ENCODE measurements at regions not wholly inside any gene's neighbourhood (a gene's known extent, or its start where the extent isn't known, plus 50 kb on each side); places are given as distances from the start of the nearest gene placed in this dataset.
A peak's percentile ranks its signal among the peaks of the same experiment; 100 is the strongest.

DNA sequence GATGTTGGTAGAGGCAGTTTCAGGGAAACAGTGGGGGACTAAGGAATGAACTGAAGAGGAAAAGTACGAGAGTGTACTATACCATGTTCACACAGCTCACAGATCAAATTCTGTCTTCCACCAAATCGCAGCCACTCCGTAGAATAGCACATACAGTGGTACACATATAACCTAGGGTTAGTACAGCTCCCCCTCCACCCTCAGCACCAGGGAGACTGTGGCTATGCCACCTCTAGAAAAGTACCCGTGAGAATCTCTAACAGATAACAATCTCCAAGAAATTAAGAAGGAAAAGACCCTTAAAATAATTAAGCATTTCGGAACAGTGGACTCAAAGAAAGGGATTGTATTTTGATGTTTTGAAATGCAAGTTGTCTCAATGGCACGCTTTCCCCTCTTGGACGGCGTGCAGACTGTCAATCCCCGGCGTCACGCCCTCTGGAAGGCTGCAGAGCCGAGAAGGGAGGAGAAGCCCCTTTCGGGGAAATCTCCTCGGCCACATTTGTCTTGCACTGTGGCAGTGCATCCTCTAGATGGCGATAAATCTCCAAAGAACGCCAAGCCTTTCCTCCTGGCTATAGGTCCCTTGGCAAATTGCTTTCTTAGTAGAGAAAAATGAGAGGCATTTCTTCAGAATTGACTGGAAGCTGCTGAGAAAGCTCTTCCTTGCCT lies 345.0 kb downstream of the REEP3 start (continued):
- TF ChIP-seq, protein P1, sequence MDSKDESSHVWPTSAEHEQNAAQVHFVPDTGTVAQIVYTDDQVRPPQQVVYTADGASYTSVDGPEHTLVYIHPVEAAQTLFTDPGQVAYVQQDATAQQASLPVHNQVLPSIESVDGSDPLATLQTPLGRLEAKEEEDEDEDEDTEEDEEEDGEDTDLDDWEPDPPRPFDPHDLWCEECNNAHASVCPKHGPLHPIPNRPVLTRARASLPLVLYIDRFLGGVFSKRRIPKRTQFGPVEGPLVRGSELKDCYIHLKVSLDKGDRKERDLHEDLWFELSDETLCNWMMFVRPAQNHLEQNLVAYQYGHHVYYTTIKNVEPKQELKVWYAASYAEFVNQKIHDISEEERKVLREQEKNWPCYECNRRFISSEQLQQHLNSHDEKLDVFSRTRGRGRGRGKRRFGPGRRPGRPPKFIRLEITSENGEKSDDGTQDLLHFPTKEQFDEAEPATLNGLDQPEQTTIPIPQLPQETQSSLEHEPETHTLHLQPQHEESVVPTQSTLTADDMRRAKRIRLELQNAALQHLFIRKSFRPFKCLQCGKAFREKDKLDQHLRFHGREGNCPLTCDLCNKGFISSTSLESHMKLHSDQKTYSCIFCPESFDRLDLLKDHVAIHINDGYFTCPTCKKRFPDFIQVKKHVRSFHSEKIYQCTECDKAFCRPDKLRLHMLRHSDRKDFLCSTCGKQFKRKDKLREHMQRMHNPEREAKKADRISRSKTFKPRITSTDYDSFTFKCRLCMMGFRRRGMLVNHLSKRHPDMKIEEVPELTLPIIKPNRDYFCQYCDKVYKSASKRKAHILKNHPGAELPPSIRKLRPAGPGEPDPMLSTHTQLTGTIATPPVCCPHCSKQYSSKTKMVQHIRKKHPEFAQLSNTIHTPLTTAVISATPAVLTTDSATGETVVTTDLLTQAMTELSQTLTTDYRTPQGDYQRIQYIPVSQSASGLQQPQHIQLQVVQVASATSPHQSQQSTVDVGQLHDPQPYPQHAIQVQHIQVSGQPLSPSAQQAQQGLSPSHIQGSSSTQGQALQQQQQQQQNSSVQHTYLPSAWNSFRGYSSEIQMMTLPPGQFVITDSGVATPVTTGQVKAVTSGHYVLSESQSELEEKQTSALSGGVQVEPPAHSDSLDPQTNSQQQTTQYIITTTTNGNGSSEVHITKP (tag by site-specific recombination; IDR thresholded peaks at IDR 0.05): peak; percentile 34; the same call in 1 of the 2 replicates
- TF ChIP-seq WT1 (tag by site-specific recombination; IDR thresholded peaks at IDR 0.05): no peak
- no peak for TF ChIP-seq IKZF3 (tag by site-specific recombination; IDR thresholded peaks at IDR 0.05)
- peak; percentile 82 for TF ChIP-seq ZNF654 (tag by site-specific recombination; IDR thresholded peaks at IDR 0.05; ENCODE audit: low read depth)
- no peak for TF ChIP-seq ZNF169 (tag by site-specific recombination; IDR thresholded peaks at IDR 0.05)
- TF ChIP-seq ZNF140 (tag by site-specific recombination; IDR thresholded peaks at IDR 0.05): no peak
- 0 out of 2 replicates have a peak, but pooled peaks have one; percentile 2 for TF ChIP-seq KLF9 (tag by site-specific recombination; IDR thresholded peaks at IDR 0.05; ENCODE audit: low read depth)
- no peak for TF ChIP-seq ZNF366 (tag by site-specific recombination; conservative IDR thresholded peaks at IDR 0.05)
- no peak for TF ChIP-seq ZNF623 (tag by site-specific recombination; IDR thresholded peaks at IDR 0.05)
- TF ChIP-seq, protein P2, sequence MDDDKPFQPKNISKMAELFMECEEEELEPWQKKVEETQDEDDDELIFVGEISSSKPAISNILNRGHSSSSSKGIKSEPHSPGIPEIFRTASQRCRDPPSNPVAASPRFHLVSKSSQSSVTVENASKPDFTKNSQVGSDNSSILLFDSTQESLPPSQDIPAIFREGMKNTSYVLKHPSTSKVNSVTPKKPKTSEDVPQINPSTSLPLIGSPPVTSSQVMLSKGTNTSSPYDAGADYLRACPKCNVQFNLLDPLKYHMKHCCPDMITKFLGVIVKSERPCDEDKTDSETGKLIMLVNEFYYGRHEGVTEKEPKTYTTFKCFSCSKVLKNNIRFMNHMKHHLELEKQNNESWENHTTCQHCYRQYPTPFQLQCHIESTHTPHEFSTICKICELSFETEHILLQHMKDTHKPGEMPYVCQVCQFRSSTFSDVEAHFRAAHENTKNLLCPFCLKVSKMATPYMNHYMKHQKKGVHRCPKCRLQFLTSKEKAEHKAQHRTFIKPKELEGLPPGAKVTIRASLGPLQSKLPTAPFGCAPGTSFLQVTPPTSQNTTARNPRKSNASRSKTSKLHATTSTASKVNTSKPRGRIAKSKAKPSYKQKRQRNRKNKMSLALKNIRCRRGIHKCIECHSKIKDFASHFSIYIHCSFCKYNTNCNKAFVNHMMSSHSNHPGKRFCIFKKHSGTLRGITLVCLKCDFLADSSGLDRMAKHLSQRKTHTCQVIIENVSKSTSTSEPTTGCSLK (tag by site-specific recombination; IDR thresholded peaks at IDR 0.05): no peak
- TF ChIP-seq ZNF658 (tag by site-specific recombination; IDR thresholded peaks at IDR 0.05): no peak
- no peak for TF ChIP-seq ZNF585B (tag by site-specific recombination; IDR thresholded peaks at IDR 0.05)
- TF ChIP-seq ZNF530 (tag by site-specific recombination; IDR thresholded peaks at IDR 0.05; ENCODE audit: low read depth): no peak
- TF ChIP-seq KLF8 (tag by site-specific recombination; IDR thresholded peaks at IDR 0.05): no peak
- no peak for TF ChIP-seq TCF7L2 (IDR thresholded peaks at IDR 0.05; ENCODE audit: borderline replicate concordance, low read depth, low read length)
- TF ChIP-seq, protein P3, sequence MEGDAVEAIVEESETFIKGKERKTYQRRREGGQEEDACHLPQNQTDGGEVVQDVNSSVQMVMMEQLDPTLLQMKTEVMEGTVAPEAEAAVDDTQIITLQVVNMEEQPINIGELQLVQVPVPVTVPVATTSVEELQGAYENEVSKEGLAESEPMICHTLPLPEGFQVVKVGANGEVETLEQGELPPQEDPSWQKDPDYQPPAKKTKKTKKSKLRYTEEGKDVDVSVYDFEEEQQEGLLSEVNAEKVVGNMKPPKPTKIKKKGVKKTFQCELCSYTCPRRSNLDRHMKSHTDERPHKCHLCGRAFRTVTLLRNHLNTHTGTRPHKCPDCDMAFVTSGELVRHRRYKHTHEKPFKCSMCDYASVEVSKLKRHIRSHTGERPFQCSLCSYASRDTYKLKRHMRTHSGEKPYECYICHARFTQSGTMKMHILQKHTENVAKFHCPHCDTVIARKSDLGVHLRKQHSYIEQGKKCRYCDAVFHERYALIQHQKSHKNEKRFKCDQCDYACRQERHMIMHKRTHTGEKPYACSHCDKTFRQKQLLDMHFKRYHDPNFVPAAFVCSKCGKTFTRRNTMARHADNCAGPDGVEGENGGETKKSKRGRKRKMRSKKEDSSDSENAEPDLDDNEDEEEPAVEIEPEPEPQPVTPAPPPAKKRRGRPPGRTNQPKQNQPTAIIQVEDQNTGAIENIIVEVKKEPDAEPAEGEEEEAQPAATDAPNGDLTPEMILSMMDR (tag by site-specific recombination; IDR thresholded peaks at IDR 0.05): peak; percentile 63
- TF ChIP-seq ZNF626 (tag by site-specific recombination; IDR thresholded peaks at IDR 0.05): no peak
- no peak for TF ChIP-seq ZNF76 (tag by site-specific recombination; IDR thresholded peaks at IDR 0.05; ENCODE audit: borderline replicate concordance, low read depth)
- no peak for TF ChIP-seq ZNF23 (tag by site-specific recombination; IDR thresholded peaks at IDR 0.05; ENCODE audit: borderline replicate concordance)
- TF ChIP-seq SCRT2 (tag by site-specific recombination; IDR thresholded peaks at IDR 0.05): no peak

DNA sequence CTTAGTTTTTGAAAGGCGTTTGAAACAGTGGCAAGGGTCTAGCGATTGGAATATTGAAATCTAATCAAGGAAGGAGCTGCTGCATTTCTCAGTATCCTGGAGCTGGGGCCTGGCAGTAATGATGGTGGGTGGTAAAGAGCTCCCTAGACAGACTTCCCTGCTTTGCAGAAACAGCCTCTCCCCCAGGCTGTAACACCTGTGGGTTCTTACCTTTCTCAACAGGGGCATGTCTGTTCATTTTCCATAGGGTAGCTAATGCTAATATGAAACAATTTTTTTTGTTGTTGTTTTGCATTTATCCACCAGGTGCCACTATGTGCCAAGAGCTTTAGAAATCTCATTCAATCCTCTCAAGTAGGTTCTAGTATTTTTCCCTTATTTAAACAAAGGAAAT lies 345.5 kb downstream of the REEP3 start:
- ChIA-PET CTCF (interaction anchor here (0.5 to 4.6 kb wide), 53 partner anchors 9 to 1291 kb away, joined by 3 to 39 read pairs (median 5); no protein-coding TSS in a partner anchor), POLR2A (interaction anchor here (0.7 to 1.3 kb wide), 2 partner anchors 65 to 111 kb away, joined by 4 read pairs; no protein-coding TSS in a partner anchor)
- Histone ChIP-seq H3K27ac (ENCODE audit: extremely low read depth, low read depth, low read length) (no peak overlapping the region), H3K4me1 (ENCODE audit: control insufficient read depth, insufficient read depth, low read length) (no peaks in the 10 kb centered on the region), H3K4me3 (ENCODE audit: low read depth, low read length) (no peak overlapping the region), H3K36me3 (ENCODE audit: control insufficient read depth in 2 of 2, insufficient read depth in 1 of 2, low read length in 2 of 2) (no peaks in the 10 kb centered on the region), H3K9me3 (ENCODE audit: control insufficient read depth, insufficient read depth, low read depth, low read length) (no peaks in the 10 kb centered on the region)
- no peak for TF ChIP-seq SCRT2 (tag by site-specific recombination; IDR thresholded peaks at IDR 0.05)
- no peak for TF ChIP-seq EGR2 (tag by site-specific recombination; IDR thresholded peaks at IDR 0.05; ENCODE audit: low read depth)
- TF ChIP-seq FEZF1 (tag by site-specific recombination; IDR thresholded peaks at IDR 0.05): no peak
- no peak for TF ChIP-seq GLIS1 (tag by site-specific recombination; IDR thresholded peaks at IDR 0.05)
- TF ChIP-seq ZNF19 (tag by site-specific recombination; IDR thresholded peaks at IDR 0.05; ENCODE audit: low read depth): no peak
- TF ChIP-seq ZNF843 (tag by site-specific recombination; IDR thresholded peaks at IDR 0.05): no peak
- TF ChIP-seq, protein P4, sequence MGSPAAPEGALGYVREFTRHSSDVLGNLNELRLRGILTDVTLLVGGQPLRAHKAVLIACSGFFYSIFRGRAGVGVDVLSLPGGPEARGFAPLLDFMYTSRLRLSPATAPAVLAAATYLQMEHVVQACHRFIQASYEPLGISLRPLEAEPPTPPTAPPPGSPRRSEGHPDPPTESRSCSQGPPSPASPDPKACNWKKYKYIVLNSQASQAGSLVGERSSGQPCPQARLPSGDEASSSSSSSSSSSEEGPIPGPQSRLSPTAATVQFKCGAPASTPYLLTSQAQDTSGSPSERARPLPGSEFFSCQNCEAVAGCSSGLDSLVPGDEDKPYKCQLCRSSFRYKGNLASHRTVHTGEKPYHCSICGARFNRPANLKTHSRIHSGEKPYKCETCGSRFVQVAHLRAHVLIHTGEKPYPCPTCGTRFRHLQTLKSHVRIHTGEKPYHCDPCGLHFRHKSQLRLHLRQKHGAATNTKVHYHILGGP (tag by site-specific recombination; IDR thresholded peaks at IDR 0.05): no peak
- no peak for TF ChIP-seq HOXA7 (CRISPR knock-in tag; IDR thresholded peaks at IDR 0.05; ENCODE audit: borderline replicate concordance)
